Naive B cell (primary cell): ENCODE measurements at regions not wholly inside any gene's neighbourhood (a gene's known extent, or its start where the extent isn't known, plus 50 kb on each side); places are given as distances from the start of the nearest gene placed in this dataset.
"Not testable (repeated sequence)": the region's sequence is repeated elsewhere in the genome, so short reads cannot be mapped to it uniquely, and the experiment has no call there.

ENCODE experiments used
- ATAC-seq, 2 donors: fragments of 150-1000 bp; cut with Tn5 transposase; 2 replicates each; pipeline ENCODE4 v1.10.0; 2021; ENCODE audit warnings: low read depth in 2 of 2, mild to moderate bottlenecking in 2 of 2, moderate library complexity in 2 of 2
- DNase-seq: peaks from one replicate; pipeline ENCODE4 v3.0.0; 2022
- H3K27ac Mint-ChIP-seq, 6 donors: one replicate each; pipeline ENCODE4 v1.8.0; 2020 to 2022; ENCODE audit warnings: mild to moderate bottlenecking in 6 of 6, mixed read lengths in 6 of 6, moderate library complexity in 5 of 6, inconsistent platforms in 2 of 6
- H3K27me3 Mint-ChIP-seq, 3 donors: one replicate each; pipeline ENCODE4 v1.8.0; 2021 to 2022; ENCODE audit warnings: mixed read lengths in 3 of 3, mild to moderate bottlenecking in 1 of 3
- H3K36me3 Mint-ChIP-seq, 2 donors: one replicate each; pipeline ENCODE4 v1.8.0; 2020 to 2022; ENCODE audit warnings: mixed read lengths in 2 of 2, inconsistent platforms in 1 of 2, mild to moderate bottlenecking in 1 of 2
- H3K4me1 Mint-ChIP-seq, 3 donors: one replicate each; pipeline ENCODE4 v1.8.0; 2020 to 2022; ENCODE audit warnings: mixed read lengths in 3 of 3, inconsistent platforms in 1 of 3, mild to moderate bottlenecking in 1 of 3, moderate library complexity in 1 of 3
- H3K4me3 Mint-ChIP-seq, 8 donors: one replicate each; pipeline ENCODE4 v1.8.0; 2020 to 2022; ENCODE audit warnings: mild to moderate bottlenecking in 8 of 8, mixed read lengths in 8 of 8, moderate library complexity in 8 of 8, inconsistent platforms in 2 of 8
- H3K9me3 Mint-ChIP-seq, 7 donors: one replicate each; pipeline ENCODE4 v1.8.0; 2020 to 2022; ENCODE audit warnings: mixed read lengths in 7 of 7, mild to moderate bottlenecking in 5 of 7, inconsistent platforms in 2 of 7, moderate library complexity in 1 of 7

DNA sequence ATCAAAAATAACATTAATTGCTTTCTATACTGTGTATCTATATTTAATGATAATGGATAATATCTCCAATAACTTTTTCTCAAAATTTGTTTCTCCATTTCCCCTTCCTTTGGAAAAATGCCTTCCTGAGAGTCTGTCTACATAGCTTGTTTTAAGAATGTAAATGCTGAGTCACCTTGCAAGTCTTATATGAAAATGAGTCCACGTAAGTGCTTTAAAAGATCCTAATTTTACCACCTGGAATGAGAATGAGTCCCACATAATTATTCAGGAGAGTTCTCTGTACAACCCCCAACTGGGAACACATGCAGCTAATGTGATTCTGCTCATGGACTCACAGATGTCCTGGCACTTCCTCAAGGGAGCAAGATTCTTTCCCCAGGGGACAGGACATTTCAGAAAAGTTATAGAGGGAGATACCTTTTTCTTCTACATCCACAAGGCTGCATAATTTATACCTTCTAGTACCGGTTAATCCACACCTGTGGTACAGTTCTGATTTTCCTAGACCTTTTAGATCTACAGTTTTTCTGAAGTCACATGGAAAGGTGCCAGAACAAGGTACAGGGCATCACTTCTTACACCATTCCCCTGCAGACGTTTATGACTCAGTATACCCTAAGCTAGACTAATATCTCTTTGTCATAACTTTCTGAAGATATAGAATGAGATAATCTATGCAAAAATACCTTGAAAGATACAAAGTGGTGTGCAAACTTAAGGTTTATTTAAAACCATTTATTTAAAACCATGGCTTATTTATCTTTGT, 314.1 kb downstream of the CETN3 start:
- no peaks in the 10 kb centered on the region for H3K4me1 Mint-ChIP-seq
- no peak overlapping the region for H3K4me3 Mint-ChIP-seq
- no peaks in the 10 kb centered on the region for H3K36me3 Mint-ChIP-seq
- DNase-seq = no peak
- peaks cover 0 to 8% (median 3%) of the 10 kb centered on the region in 3 donors for H3K27me3 Mint-ChIP-seq
- peaks cover 0 to 2% (median 0%) of the 10 kb centered on the region in 7 donors for H3K9me3 Mint-ChIP-seq
- no peak for ATAC-seq
- peak overlapping the region in 1 of 6 donors; percentile 1 for H3K27ac Mint-ChIP-seq

DNA sequence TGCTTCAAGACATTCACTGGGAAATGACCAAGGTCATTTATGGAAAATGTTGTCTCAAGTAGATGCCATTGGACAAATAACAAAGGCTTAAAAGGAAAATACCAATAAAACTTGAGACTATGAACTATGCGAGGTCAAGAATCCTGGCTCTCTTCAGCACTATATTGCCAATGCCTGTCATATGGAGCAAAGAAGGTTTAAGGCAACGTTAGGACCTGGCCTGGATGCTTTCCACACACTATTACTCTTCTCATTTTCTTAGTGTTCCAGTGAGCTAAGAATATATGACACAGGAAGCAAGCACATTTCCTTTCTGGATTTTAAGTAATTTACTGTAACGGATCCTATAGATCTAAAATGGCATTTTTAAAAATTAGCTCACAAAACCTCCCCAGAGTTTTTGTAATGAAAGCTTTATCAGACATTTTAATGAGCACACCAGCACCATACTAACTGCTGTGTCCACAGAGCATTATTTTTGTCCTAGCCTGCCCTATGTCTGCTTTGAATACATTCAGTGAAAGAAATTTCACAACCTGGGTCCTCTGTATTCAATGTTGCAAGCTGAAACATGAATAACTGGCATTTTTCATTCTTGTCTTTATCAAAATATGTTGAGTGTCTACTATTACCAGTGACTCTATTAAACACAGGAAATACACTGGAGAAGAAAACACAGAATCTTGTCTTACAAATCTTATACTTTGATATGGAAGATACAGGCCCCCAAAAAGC, 315.6 kb downstream of the CETN3 start:
- H3K36me3 Mint-ChIP-seq = peaks cover 0 to 8% of the 10 kb centered on the region in 2 donors
- no peaks in the 10 kb centered on the region for H3K4me1 Mint-ChIP-seq
- DNase-seq (no peak), ATAC-seq (no peak)
- peaks cover 3 to 17% (median 11%) of the 10 kb centered on the region in 7 donors for H3K9me3 Mint-ChIP-seq
- no peak overlapping the region for H3K4me3 Mint-ChIP-seq
- peaks cover 0 to 8% (median 3%) of the 10 kb centered on the region in 3 donors for H3K27me3 Mint-ChIP-seq
- no peak overlapping the region for H3K27ac Mint-ChIP-seq

- H3K4me1 Mint-ChIP-seq = no peaks in the 10 kb centered on the region
- ATAC-seq (no peak), DNase-seq (no peak)
- peak overlapping the region in 1 of 6 donors; percentile 14 for H3K27ac Mint-ChIP-seq
- H3K27me3 Mint-ChIP-seq = peaks cover 0 to 8% (median 3%) of the 10 kb centered on the region in 3 donors
- H3K9me3 Mint-ChIP-seq = peaks cover 5 to 28% (median 16%) of the 10 kb centered on the region in 7 donors
- no peak overlapping the region for H3K4me3 Mint-ChIP-seq
- H3K36me3 Mint-ChIP-seq = peaks cover 0 to 8% of the 10 kb centered on the region in 2 donors
Observed at GRCh38 chr5:90092734-90093133, 316.8 kb downstream of the CETN3 start.

GRCh38 chr5:90084342-90084741, 325.2 kb downstream of the CETN3 start:
- H3K4me1 Mint-ChIP-seq = peaks cover 0 to 5% (median 4%) of the 10 kb centered on the region in 3 donors

DNA sequence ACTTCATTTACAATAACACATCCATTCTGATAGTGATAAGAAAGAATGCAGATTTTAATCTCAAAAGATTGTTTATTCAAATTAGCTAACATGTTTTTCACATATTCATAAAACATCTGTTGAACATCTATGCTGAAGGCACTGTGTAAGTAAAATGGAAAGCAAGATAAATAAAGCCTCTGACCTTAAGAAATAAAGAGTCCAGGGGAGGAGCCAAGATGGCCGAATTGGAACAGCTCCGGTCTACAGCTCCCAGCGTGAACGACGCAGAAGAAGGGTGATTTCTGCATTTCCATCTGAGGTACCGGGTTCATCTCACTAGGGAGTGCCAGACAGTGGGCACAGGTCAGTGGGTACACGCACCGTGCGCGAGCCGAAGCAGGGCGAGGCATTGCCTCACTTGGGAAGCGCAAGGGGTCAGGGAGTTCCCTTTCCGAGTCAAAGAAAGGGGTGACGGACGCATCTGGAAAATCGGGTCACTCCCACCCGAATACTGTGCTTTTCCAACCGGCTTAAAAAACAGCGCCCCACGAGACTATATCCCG, 336.5 kb downstream of the CETN3 start:
- not testable (repeated sequence) for DNase-seq, H3K4me3 Mint-ChIP-seq, H3K27me3 Mint-ChIP-seq, H3K36me3 Mint-ChIP-seq, H3K4me1 Mint-ChIP-seq, ATAC-seq, H3K9me3 Mint-ChIP-seq
- peak overlapping the region in 1 of 6 donors; percentile 52 for H3K27ac Mint-ChIP-seq

More at GRCh38 chr5:90084342-90084741, 325.2 kb downstream of the CETN3 start:
- Mint-ChIP-seq H3K36me3 (peaks cover 5 to 6% of the 10 kb centered on the region in 2 donors), H3K9me3 (peaks cover 12 to 51% (median 20%) of the 10 kb centered on the region in 7 donors), H3K4me3 (no peak overlapping the region), H3K27ac (no peak overlapping the region), H3K27me3 (peaks cover 0 to 8% (median 5%) of the 10 kb centered on the region in 3 donors)
- no peak for ATAC-seq
- DNase-seq = no peak

GRCh38 chr5:90071656-90072055, 337.9 kb downstream of the CETN3 start:
- Mint-ChIP-seq H3K4me1 (no peaks in the 10 kb centered on the region), H3K27me3 (peaks cover 0 to 8% (median 0%) of the 10 kb centered on the region in 3 donors), H3K27ac (no peak overlapping the region), H3K36me3 (peaks cover 0 to 6% of the 10 kb centered on the region in 2 donors), H3K9me3 (peaks cover 0 to 10% (median 3%) of the 10 kb centered on the region in 7 donors), H3K4me3 (no peak overlapping the region)
- DNase-seq = no peak
- ATAC-seq = no peak

DNA sequence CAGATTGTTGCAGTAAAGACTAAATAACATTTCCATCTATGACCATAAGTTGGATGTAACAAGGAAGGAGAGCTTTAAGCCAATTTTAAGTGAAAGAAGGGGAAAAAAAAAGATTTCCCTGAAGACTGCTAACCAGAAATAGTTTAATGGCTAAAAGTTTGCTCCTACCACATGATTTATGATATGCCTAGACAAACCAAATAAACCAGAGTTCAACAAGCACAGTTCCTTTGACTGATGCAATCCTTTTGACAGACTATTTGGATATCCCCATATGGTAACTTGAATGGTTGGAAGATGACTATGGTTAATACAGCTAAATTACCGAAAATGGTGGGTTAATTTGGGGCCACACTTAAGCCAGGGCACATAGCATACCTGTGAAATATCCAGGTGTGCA, 338.5 kb downstream of the CETN3 start:
- no peak overlapping the region for H3K4me3 Mint-ChIP-seq
- H3K9me3 Mint-ChIP-seq = peaks cover 2 to 15% (median 6%) of the 10 kb centered on the region in 7 donors
- no peak for ATAC-seq
- H3K4me1 Mint-ChIP-seq = no peaks in the 10 kb centered on the region
- no peak overlapping the region for H3K27ac Mint-ChIP-seq
- no peak for DNase-seq
- H3K27me3 Mint-ChIP-seq = peaks cover 0 to 8% (median 0%) of the 10 kb centered on the region in 3 donors
- H3K36me3 Mint-ChIP-seq = peaks cover 0 to 11% of the 10 kb centered on the region in 2 donors

DNA sequence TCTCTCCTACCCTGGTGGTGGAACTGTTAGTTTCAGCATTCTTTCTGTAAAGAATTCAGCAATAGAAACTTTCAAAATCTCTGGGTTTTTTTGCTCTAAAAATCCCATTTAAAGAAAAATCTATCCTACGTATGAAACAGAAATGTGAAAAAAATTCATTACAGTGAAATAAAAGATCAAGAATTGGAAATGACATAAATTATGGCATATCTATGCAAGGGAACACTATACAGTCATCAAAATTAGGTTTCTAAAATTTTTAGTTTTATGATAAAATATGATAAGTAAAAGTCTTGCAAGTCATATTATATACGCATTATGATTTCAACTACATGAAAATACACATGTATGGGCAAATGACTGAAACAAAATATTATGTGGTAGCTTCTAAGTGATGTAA, 342.6 kb downstream of the CETN3 start:
- Mint-ChIP-seq H3K9me3 (peaks cover 4 to 26% (median 9%) of the 10 kb centered on the region in 7 donors), H3K36me3 (peaks cover 0 to 8% of the 10 kb centered on the region in 2 donors), H3K4me3 (no peak overlapping the region), H3K27me3 (no peaks in the 10 kb centered on the region), H3K4me1 (no peaks in the 10 kb centered on the region), H3K27ac (no peak overlapping the region)
- DNase-seq (no peak), ATAC-seq (no peak)

DNA sequence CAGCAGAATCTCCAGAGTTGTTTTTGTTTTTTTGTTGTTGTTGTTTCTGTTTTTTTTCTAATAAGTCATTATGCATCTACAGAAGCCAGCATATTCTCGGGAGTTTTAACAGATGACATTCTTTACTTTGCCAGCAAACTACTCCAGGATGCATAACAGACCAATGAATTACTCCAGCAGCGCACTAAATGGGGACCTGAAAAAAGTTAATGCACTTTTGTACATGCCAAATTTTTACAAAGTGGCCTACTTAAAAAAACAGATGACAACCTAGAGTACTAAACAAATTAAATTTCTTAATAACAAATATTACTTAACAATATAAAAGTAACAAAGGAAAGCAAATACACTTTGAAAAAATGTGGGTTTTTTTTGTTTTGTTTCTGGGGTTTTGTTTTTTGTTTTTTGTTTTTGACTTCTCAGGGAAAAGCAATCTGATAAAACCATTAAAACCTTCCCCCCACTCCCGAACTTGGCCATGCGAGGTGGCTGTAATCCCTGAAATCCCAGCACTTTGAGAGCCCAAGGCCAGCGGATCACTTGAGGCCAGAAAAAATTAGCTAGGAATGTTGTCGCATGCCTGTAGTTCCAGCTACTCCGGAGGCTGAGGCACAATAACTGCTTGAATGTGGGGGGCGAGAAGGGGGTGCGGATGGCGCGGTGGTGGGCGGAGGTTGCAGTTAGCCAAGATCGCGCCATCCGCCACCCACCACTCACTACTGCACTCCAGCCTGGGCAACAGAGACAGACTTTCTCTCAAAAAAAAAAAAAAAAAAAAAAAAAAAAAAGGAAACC, 352.4 kb downstream of the CETN3 start:
- Mint-ChIP-seq H3K9me3 (peaks cover 0 to 8% (median 2%) of the 10 kb centered on the region in 7 donors), H3K4me1 (no peaks in the 10 kb centered on the region), H3K27me3 (no peaks in the 10 kb centered on the region), H3K36me3 (no peaks in the 10 kb centered on the region), H3K27ac (no peak overlapping the region), H3K4me3 (no peak overlapping the region)
- DNase-seq = no peak
- ATAC-seq = no peak

DNA sequence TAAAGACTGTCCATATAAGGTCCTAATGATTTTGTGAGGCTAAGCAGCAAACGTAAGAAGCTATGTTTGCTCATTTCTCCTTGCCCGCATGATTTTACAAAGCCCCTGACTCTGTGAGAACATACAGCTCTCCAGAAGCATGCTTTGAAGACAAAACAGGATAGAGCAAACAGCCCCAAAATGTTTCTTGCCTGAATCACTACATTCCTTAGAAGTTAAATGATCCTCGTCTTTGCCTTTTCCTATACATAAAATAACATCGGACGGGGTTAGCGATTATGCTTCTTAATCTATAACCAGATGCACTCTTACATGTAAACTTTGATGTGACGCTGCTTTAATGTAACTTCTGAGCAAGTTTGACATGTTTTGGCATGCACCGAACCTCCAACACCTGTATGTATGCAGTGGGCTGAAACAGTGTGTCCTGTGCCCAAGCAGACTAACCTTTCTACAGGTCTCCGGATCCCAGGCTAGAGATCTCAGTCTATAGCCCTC, 353.7 kb downstream of the CETN3 start:
- Mint-ChIP-seq H3K27me3 (no peaks in the 10 kb centered on the region), H3K36me3 (no peaks in the 10 kb centered on the region), H3K9me3 (peaks cover 0 to 8% (median 2%) of the 10 kb centered on the region in 7 donors), H3K4me3 (no peak overlapping the region), H3K4me1 (no peaks in the 10 kb centered on the region), H3K27ac (no peak overlapping the region)
- no peak for ATAC-seq
- no peak for DNase-seq

- DNase-seq (no peak), ATAC-seq (no peak)
- peaks cover 0 to 8% (median 1%) of the 10 kb centered on the region in 7 donors for H3K9me3 Mint-ChIP-seq
- H3K4me3 Mint-ChIP-seq = no peak overlapping the region
- H3K4me1 Mint-ChIP-seq = no peaks in the 10 kb centered on the region
- no peak overlapping the region for H3K27ac Mint-ChIP-seq
- H3K36me3 Mint-ChIP-seq = no peaks in the 10 kb centered on the region
- no peaks in the 10 kb centered on the region for H3K27me3 Mint-ChIP-seq
Observed at GRCh38 chr5:90054612-90055011, 354.9 kb downstream of the CETN3 start.

- Mint-ChIP-seq H3K4me1 (no peaks in the 10 kb centered on the region), H3K27ac (no peak overlapping the region), H3K9me3 (peaks cover 0 to 4% (median 2%) of the 10 kb centered on the region in 7 donors), H3K36me3 (peaks cover 0 to 5% of the 10 kb centered on the region in 2 donors), H3K27me3 (peaks cover 0 to 8% (median 5%) of the 10 kb centered on the region in 3 donors), H3K4me3 (no peak overlapping the region)
- ATAC-seq = no peak
- no peak for DNase-seq
Observed at GRCh38 chr5:90051756-90052155, 357.8 kb downstream of the CETN3 start.

DNA sequence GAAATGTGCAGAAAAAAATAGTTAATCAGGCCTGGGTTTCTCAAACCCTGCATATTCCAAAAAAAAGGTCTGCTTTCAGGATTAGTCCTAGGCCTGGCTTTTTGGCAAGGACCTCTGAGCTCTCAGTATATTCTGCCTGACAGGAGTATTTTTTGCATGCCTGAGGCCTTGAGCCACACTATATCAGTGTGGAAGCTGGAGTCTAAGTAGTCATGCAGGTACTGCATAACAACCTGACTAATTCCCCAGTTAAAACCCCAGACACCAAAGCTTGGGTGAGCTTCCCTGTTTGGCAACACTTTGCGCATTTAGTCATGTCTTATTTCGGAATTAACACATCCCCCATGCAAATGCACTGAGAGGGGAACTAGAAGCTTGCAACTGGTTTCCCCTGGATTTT, 359.5 kb downstream of the CETN3 start:
- no peak for ATAC-seq
- Mint-ChIP-seq H3K4me1 (no peaks in the 10 kb centered on the region), H3K36me3 (peaks cover 0 to 8% of the 10 kb centered on the region in 2 donors), H3K4me3 (no peak overlapping the region), H3K27ac (no peak overlapping the region), H3K27me3 (peaks cover 0 to 9% (median 9%) of the 10 kb centered on the region in 3 donors), H3K9me3 (peaks cover 0 to 12% (median 5%) of the 10 kb centered on the region in 7 donors)
- DNase-seq = no peak
